Testis (tissue), 2 donors: ENCODE measurements at regions not wholly inside any gene's neighbourhood (a gene's known extent, or its start where the extent isn't known, plus 50 kb on each side); places are given as distances from the start of the nearest gene placed in this dataset.

Experiments
- POLR2A ChIP-seq: fragments of 450-650 bp; IDR thresholded peaks from one replicate; pipeline ENCODE4 v1.6.1; 2017; ENCODE audit warnings: antibody characterized with exemption, mild to moderate bottlenecking, moderate library complexity
- TF ChIP-seq, protein P1 (sequence below), 3 experiments: fragments of 450-650 bp in 2 of 3; fragments of 200-600 bp in 1 of 3; sonication (generic) in 1 of 3; IDR thresholded peaks; one replicate each; pipeline ENCODE4 v1.5.1; 2016 to 2019; ENCODE audit warnings: antibody characterized with exemption in 3 of 3, mild to moderate bottlenecking in 2 of 3, moderate library complexity in 1 of 3

DNA sequence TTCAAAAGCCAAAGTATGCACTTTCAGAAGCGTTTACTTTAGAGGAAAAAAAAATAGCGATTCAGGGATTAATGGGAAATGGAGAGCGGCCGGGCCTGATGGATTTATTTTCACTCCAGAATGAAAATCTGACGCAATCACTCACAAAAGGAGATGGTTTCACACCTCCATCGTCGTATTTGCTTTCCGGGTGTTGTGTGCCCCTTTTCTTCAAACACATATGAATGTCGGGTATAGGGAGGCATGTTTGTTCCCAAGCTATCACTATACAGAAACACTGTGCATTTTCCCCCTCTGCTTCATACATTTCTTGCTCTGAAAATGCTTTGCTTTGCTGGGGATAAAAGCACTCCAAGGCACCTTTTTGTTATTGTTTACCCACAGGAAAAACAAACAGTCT, 562.2 kb upstream of the ZFHX3 start:
- TF ChIP-seq, protein P1, sequence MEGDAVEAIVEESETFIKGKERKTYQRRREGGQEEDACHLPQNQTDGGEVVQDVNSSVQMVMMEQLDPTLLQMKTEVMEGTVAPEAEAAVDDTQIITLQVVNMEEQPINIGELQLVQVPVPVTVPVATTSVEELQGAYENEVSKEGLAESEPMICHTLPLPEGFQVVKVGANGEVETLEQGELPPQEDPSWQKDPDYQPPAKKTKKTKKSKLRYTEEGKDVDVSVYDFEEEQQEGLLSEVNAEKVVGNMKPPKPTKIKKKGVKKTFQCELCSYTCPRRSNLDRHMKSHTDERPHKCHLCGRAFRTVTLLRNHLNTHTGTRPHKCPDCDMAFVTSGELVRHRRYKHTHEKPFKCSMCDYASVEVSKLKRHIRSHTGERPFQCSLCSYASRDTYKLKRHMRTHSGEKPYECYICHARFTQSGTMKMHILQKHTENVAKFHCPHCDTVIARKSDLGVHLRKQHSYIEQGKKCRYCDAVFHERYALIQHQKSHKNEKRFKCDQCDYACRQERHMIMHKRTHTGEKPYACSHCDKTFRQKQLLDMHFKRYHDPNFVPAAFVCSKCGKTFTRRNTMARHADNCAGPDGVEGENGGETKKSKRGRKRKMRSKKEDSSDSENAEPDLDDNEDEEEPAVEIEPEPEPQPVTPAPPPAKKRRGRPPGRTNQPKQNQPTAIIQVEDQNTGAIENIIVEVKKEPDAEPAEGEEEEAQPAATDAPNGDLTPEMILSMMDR (IDR thresholded peaks at IDR 0.05), result no peak
- TF ChIP-seq POLR2A, result no peak
